ENCODE measurements at regions not wholly inside any gene's neighbourhood (a gene's known extent, or its start where the extent isn't known, plus 50 kb on each side); places are given as distances from the start of the nearest gene placed in this dataset.

DNA sequence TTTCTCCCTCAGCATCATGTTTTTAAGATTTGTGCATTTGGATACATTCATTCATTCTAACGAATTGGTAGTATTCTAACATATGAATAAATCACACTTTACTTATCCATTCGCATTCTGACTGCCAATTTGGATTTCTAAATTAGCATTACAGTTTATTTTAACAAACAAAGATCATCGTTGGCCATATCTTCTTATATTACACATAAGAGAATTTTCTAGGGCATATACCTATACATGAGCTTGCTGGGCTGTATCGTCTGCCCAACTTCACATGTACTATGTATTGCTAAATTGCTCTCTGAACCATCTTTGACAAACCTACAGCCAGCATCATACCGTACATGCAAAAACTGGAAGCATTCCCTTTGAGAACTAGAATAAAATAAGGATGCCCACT, 265.8 kb upstream of the PPP2R3A start:
- DNase-seq (ENCODE audit: low spot score), result no peak
- Mint-ChIP-seq H3K9me3 (ENCODE audit: unreplicated experiment) (no peaks in the 10 kb centered on the region), H3K27ac (ENCODE audit: unreplicated experiment) (no peak overlapping the region), H3K4me3 (ENCODE audit: unreplicated experiment) (no peak overlapping the region), H3K4me1 (ENCODE audit: unreplicated experiment) (no peaks in the 10 kb centered on the region), H3K27me3 (ENCODE audit: unreplicated experiment) (no peaks in the 10 kb centered on the region), H3K36me3 (ENCODE audit: low read depth, unreplicated experiment) (no peaks in the 10 kb centered on the region)
- TF ChIP-seq, protein P1, sequence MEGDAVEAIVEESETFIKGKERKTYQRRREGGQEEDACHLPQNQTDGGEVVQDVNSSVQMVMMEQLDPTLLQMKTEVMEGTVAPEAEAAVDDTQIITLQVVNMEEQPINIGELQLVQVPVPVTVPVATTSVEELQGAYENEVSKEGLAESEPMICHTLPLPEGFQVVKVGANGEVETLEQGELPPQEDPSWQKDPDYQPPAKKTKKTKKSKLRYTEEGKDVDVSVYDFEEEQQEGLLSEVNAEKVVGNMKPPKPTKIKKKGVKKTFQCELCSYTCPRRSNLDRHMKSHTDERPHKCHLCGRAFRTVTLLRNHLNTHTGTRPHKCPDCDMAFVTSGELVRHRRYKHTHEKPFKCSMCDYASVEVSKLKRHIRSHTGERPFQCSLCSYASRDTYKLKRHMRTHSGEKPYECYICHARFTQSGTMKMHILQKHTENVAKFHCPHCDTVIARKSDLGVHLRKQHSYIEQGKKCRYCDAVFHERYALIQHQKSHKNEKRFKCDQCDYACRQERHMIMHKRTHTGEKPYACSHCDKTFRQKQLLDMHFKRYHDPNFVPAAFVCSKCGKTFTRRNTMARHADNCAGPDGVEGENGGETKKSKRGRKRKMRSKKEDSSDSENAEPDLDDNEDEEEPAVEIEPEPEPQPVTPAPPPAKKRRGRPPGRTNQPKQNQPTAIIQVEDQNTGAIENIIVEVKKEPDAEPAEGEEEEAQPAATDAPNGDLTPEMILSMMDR (IDR thresholded peaks at IDR 0.05; ENCODE audit: unreplicated experiment), result no peak

DNA sequence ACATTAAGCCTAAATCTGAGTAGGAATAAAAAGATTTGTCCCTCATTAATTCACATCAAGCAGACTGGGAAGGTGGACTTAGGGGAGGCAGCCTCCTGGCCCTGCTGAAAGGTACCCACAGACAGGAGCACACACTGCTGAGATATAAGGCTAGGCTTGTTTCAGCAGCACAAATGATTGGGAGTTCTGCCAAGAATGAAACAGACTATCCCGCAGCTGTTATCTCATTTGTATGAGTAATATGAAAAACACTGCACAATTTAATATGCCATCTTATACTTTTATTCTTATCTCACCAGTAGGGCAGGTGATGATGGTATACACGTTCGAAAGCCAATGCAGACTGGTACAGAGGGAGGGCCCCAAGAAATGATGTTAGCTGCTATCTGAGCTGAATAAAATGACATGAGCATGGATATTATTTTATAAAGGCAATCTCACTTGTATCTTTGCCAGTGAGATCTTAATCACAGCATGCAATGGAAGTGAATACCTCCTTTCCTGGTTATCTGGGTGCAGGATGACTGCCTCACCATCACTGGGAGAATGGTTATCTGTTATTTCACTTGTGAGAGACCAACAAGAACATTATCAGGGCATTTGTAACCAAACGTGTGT, 258.7 kb upstream of the PPP2R3A start:
- Mint-ChIP-seq H3K4me3 (ENCODE audit: unreplicated experiment) (no peak overlapping the region), H3K4me1 (ENCODE audit: unreplicated experiment) (no peaks in the 10 kb centered on the region), H3K36me3 (ENCODE audit: low read depth, unreplicated experiment) (no peaks in the 10 kb centered on the region), H3K9me3 (ENCODE audit: unreplicated experiment) (no peaks in the 10 kb centered on the region), H3K27ac (ENCODE audit: unreplicated experiment) (no peak overlapping the region), H3K27me3 (ENCODE audit: unreplicated experiment) (peaks cover 3% of the 10 kb centered on the region)
- TF ChIP-seq, protein P1 (IDR thresholded peaks at IDR 0.05; ENCODE audit: unreplicated experiment), result no peak
- no peak for DNase-seq (ENCODE audit: low spot score)

DNA sequence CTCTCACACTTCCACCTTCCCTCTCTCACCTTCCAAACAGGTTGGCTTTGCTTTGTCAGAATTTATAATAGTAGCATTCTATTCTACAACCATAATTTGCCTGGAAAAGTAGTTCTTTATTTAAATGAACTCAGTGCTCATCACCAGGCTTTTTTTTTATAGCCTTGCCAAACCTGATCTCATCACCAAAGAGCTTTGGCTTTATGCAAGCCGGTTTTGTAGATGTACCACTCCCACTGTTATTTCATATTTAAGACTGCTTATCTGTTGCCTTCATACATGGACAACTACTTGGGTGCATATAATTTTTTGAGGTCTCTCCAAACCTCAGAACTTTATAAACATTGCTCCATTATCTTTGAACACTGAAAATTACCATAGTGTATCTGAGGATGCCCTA, 246.1 kb upstream of the PPP2R3A start:
- no peak for DNase-seq (ENCODE audit: low spot score)
- H3K36me3 Mint-ChIP-seq (ENCODE audit: low read depth, unreplicated experiment), result no peaks in the 10 kb centered on the region
- no peak overlapping the region for H3K4me3 Mint-ChIP-seq (ENCODE audit: unreplicated experiment)
- TF ChIP-seq, protein P1 (IDR thresholded peaks at IDR 0.05; ENCODE audit: unreplicated experiment), result no peak
- H3K9me3 Mint-ChIP-seq (ENCODE audit: unreplicated experiment), result no peaks in the 10 kb centered on the region
- H3K4me1 Mint-ChIP-seq (ENCODE audit: unreplicated experiment), result peaks cover 3% of the 10 kb centered on the region
- H3K27me3 Mint-ChIP-seq (ENCODE audit: unreplicated experiment), result no peaks in the 10 kb centered on the region
- no peak overlapping the region for H3K27ac Mint-ChIP-seq (ENCODE audit: unreplicated experiment)

DNA sequence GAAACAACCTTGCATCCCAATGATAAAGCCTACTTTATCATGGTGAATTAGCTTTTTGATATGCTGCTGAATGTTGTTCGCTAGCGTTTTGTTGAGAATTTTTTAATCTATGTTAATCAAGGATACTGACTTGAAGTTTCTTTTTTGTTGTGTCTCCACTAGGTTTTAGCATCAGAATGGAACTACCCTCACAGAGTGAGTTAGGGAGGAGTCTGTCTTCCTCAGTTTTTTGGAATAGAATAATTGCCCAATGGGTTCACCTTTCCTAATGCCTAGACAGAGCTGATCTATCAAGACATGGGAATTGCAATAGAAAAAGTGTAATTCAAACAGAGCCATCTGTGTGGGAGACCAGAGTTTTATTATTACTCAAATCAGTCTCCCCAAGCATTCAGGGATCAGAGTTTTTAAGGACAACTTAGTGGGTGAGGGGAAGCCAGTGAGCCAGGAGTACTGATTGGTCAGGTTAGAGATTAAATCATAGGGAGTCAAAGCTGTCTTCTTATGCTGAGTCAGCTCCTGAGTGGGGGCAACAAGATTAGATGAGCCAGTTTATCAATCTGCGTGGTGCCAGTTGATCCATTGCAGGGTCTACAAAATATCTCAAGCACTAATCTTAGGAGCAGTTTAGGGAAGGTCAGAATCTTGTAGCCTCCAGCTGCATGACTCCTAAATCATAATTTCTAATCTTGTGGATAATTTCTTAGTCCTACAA, 237.4 kb upstream of the PPP2R3A start:
- H3K4me1 Mint-ChIP-seq (ENCODE audit: unreplicated experiment), result no peaks in the 10 kb centered on the region
- no peaks in the 10 kb centered on the region for H3K36me3 Mint-ChIP-seq (ENCODE audit: low read depth, unreplicated experiment)
- H3K4me3 Mint-ChIP-seq (ENCODE audit: unreplicated experiment), result no peak overlapping the region
- no peak for DNase-seq (ENCODE audit: low spot score)
- no peaks in the 10 kb centered on the region for H3K27me3 Mint-ChIP-seq (ENCODE audit: unreplicated experiment)
- TF ChIP-seq, protein P1 (IDR thresholded peaks at IDR 0.05; ENCODE audit: unreplicated experiment), result no peak
- no peak overlapping the region for H3K27ac Mint-ChIP-seq (ENCODE audit: unreplicated experiment)
- no peaks in the 10 kb centered on the region for H3K9me3 Mint-ChIP-seq (ENCODE audit: unreplicated experiment)

DNA sequence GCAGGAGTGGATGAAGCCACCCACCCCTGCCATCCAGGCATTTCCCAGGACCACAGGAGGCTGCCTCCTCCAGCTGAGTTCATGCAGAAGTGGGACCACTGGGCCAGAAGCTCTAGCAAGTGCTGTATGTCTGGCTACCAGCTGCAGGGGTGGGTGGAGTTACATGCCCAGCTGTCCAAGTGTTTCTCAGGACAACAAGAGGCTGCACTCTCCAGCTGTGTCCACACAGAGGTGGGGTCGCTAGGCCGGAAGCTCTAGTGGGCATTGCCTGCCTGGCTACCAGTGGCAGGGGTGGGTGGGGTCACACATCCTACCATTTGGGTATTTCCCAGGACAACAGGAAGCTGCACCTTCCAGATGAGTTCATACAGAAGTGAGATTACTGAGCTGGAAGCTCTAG, 234.0 kb upstream of the PPP2R3A start:
- no peak for DNase-seq (ENCODE audit: low spot score)
- no peak overlapping the region for H3K4me3 Mint-ChIP-seq (ENCODE audit: unreplicated experiment)
- H3K36me3 Mint-ChIP-seq (ENCODE audit: low read depth, unreplicated experiment), result no peaks in the 10 kb centered on the region
- no peak overlapping the region for H3K27ac Mint-ChIP-seq (ENCODE audit: unreplicated experiment)
- TF ChIP-seq, protein P1 (IDR thresholded peaks at IDR 0.05; ENCODE audit: unreplicated experiment), result no peak
- no peaks in the 10 kb centered on the region for H3K27me3 Mint-ChIP-seq (ENCODE audit: unreplicated experiment)
- no peaks in the 10 kb centered on the region for H3K4me1 Mint-ChIP-seq (ENCODE audit: unreplicated experiment)
- H3K9me3 Mint-ChIP-seq (ENCODE audit: unreplicated experiment), result no peaks in the 10 kb centered on the region

Data from endothelial cell (in vitro differentiated cells).